D341Med (cell line): ENCODE measurements at regions not wholly inside any gene's neighbourhood (a gene's known extent, or its start where the extent isn't known, plus 50 kb on each side); places are given as distances from the start of the nearest gene placed in this dataset.

Experiments used
- DNase-seq: peaks from one replicate; pipeline ENCODE4 v3.0.0; 2012; ENCODE audit warnings: low spot score

DNA sequence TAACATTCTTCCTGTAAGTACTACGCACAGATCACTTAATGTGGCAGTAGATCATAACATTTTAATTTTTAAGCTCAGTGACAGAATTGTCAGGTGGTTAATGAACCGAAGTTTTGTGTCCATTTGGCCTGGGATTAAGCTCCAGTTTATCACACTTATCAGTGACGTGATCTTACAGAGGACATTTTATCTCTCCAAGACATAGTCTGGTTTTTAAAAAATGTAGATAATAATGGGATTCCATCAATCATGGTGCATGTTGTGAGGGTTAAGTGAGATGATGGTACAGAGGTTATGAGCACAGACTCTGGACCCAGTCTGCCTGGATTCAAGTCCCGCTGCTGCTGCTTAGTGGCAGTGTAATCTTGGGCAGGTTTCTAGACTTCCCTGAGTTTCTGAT lies 66.0 kb upstream of the ZFAND5 start:
- DNase-seq: no peak

DNA sequence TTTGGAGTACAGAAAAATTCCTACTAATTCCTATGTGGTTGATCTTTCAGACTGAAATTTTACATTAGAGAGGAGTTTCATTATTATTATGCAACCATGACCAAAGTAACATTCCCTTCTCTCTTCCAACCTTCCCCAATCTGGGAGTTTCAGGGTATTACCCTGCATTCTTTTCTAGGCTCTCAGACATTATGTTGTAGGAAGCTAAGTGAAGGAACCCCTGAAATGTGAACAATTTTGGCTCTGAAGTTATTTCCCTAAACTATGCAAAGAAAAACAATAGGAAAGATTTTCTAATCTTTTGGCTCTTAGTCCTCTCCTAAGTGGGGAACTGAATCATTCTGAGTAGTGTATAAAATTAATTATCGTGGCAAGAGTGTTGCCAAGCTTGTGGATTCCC lies 63.3 kb upstream of the ZFAND5 start:
- DNase-seq: no peak

DNA sequence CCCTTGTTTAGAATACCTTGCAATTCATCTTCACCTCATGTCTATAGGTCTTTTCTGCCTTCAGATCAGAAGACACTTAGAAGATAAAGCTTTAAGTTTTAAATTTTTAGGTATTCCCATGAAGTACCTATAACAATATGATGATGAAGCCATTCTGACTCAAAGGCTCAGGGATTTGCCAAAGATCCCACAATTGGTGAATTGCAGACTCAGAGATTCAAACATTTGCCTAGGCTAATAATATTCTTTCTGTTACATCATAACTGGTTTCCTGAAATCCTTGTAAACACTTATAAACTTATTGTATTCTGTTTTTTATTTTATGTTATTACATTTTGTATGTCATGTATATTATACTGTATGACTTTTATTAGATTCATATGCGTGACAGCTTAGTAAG lies 62.8 kb upstream of the ZFAND5 start:
- DNase-seq: no peak

DNA sequence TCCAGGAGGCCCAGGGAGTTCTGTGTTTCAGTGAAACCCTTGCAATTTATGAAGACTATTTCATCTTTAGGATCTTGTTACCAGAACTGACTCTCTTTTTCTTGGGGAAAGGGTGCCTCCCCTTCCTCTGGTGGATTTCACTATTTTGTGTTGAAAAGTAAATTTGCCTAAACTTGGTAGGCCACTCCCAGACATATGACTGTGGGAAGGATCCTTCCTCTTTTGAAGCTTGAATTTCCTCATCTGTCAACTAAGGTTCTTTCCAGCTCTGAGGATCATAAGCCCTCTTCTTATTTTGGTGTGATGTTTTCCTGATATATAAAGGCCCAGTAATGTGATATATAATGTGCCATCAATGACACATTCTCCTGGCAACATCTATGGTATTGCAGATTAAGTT lies 59.1 kb upstream of the ZFAND5 start:
- no peak for DNase-seq

DNA sequence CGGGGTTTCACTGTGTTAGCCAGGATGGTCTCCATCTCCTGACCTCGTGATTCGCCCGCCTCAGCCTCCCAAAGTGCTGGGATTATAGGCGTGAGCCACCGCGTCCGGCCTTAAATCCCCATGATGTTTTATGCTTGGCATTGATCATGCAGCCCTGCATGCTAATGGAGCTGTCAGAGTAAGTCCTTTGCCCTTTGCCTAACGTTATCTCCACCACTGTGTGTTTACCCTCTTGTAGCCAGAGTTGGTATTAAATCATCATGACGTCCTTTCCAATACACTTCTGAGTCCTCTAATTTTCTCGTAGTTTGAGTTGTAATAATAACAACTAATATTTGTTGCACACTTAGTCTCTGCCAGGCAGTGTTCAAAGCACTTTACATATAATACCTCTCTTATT lies 57.2 kb upstream of the ZFAND5 start:
- no peak for DNase-seq

DNA sequence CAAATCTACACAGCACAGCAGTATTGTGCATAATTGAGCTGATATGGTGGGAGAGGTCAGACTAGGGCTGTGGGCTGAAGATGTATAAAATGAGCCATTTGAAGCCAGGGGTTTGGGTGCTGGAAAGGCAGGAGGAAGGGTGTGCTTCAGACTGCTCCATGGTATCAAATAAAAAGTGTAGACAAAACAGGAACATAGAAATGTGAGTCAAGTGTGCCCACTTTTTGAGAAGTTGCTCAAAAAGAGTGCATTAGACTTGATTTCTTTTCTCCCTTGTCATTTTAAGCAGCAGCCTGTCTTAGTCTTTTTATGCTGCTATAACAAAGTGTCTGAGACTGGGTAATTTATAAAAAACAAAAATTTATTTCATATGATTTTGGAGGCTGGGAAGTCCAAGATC lies 55.8 kb upstream of the ZFAND5 start:
- DNase-seq: no peak

DNA sequence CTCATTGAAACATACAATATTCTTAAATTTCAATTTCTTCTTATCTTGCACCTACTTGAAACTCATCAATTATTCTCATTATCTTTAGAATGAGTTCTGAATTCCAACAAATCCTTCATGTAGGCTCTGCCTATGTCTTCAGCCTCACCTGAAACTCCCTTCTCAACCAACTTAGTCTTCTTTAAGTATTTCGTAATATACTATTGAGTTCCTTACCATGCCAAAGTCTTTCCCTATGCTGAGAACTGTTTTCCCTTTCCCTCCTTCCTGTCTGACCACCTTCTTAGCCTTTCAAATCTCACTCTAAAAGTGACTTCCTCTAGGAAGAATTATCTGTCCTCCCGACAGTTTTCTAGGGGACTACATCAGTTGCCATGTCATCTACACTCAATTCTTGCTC lies 50.9 kb upstream of the ZFAND5 start:
- no peak for DNase-seq

DNA sequence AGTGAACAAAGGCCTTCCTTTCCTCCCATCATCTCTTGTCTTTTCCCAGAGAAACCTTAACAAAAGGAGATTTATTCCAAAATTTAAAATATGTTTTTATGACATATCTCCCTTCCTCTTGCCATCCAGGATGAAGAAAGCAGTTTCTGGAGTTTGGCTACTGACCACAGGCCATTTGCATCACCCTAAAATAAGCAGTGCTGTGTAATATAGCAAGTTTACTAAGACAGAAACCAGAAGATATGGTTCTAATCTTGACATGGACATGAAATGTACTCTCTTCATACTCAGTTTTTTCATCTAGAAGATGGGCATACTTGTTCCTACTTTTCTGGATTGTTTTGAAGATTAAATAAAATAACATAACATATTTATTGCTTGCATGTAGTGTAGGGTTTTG lies 50.2 kb upstream of the ZFAND5 start:
- DNase-seq: no peak
